K562 (cell line): ENCODE measurements at regions not wholly inside any gene's neighbourhood (a gene's known extent, or its start where the extent isn't known, plus 50 kb on each side); places are given as distances from the start of the nearest gene placed in this dataset.

ENCODE experiments used
- ATAC-seq: fragments of 200-7000 bp; cut with Tn5 transposase; 3 replicates; pipeline ENCODE4 v1.9.1; 2020; ENCODE audit warnings: moderate library complexity
- BruUV-seq: library from RNA; stranded (reverse); fragments of 400-500 nt; replicated peaks from 2 replicates; lab custom pipeline; 2021; lab: Mats Ljungman, UMichigan
- CTCF ChIA-PET: fragments of 300-600 bp; formaldehyde crosslinking; extraction: SDS; loops from one replicate; lab custom pipeline; 2021; ENCODE audit warnings: low intra/inter-chr PET ratio; lab: Yijun Ruan, JAX
- POLR2A ChIA-PET: fragments of 300-600, 350-650 bp; sonication (Branson Sonifier 250); formaldehyde crosslinking; extraction: SDS; loops from one replicate; lab custom pipeline; 2021; ENCODE audit warnings: antibody characterized with exemption, inconsistent platforms; lab: Yijun Ruan, JAX
- DNase-seq, 4 experiments: peaks; one replicate each; pipeline versions ENCODE4 v3.0.0 to v3.0.0-alpha.2; 2011 to 2018; ENCODE audit warnings: low spot score in 3 of 4, mixed read lengths in 3 of 4; ENCODE audit errors: extremely low read depth in 1 of 4
- FAIRE-seq: peaks from 2 replicates; lab custom pipeline; 2011; peaks lifted over from hg19 to GRCh38; lab: Jason Lieb, UNC
- H2AFZ ChIP-seq: 2 replicates; pipeline ENCODE4 v1.6.0; 2011; ENCODE audit warnings: low read depth, low read length, control low read depth, inconsistent platforms
- H3K27ac ChIP-seq: fragments of 200-600 bp; 3 replicates; pipeline ENCODE4 v1.8.0; 2011; ENCODE audit warnings: low read depth, mild to moderate bottlenecking, control low read depth, inconsistent platforms, low read length, moderate library complexity, mixed read lengths; ENCODE audit errors: extremely low read depth
- H3K27me3 ChIP-seq, 2 experiments: fragments of 300-600 bp in 1 of 2; 2 replicates in 1 of 2; 3 replicates in 1 of 2; pipeline versions ENCODE4 v1.6.0 to v1.8.0; 2011; ENCODE audit warnings: inconsistent platforms in 2 of 2, low read length in 2 of 2, mild to moderate bottlenecking in 1 of 2, mixed read lengths in 1 of 2, moderate library complexity in 1 of 2; ENCODE audit not compliant: control insufficient read depth in 2 of 2, insufficient read depth in 2 of 2
- H3K36me3 ChIP-seq: fragments of 300-600 bp; 3 replicates; pipeline ENCODE4 v1.8.0; 2011; ENCODE audit warnings: mild to moderate bottlenecking, low read length, inconsistent platforms; ENCODE audit not compliant: control insufficient read depth, insufficient read depth
- H3K4me1 ChIP-seq, 2 experiments: fragments of 200-600 bp in 1 of 2; replicated peaks in 1 of 2; 2 replicates in 1 of 2; 3 replicates in 1 of 2; pipeline versions ENCODE4 v1.5.1 to v1.8.0; 2011; ENCODE audit warnings: inconsistent platforms in 2 of 2, low read length in 2 of 2, mild to moderate bottlenecking in 1 of 2, mixed read lengths in 1 of 2, moderate library complexity in 1 of 2; ENCODE audit not compliant: control insufficient read depth in 2 of 2, insufficient read depth in 2 of 2
- H3K4me2 ChIP-seq: 2 replicates; pipeline ENCODE4 v1.6.1; 2011; ENCODE audit warnings: low read length, control low read depth, inconsistent platforms, mixed read lengths; ENCODE audit not compliant: insufficient read depth
- H3K4me3 ChIP-seq: fragments of 200-600 bp; sonication (generic), shearing (Covaris generic); 2 replicates; pipeline ENCODE4 v1.5.1; 2016; ENCODE audit warnings: control low read depth, inconsistent platforms
- H3K79me2 ChIP-seq: fragments of 200-600 bp; 3 replicates; pipeline ENCODE4 v1.8.0; 2011; ENCODE audit warnings: low read length, inconsistent platforms; ENCODE audit not compliant: control insufficient read depth, insufficient read depth
- H3K9ac ChIP-seq, 2 experiments: 2 replicates each; pipeline versions ENCODE4 v1.6.0 to v1.6.1; 2011; ENCODE audit warnings: low read depth in 2 of 2, low read length in 2 of 2, control low read depth in 1 of 2, inconsistent platforms in 1 of 2, mild to moderate bottlenecking in 1 of 2, mixed read lengths in 1 of 2; ENCODE audit not compliant: insufficient read depth in 1 of 2
- H3K9me1 ChIP-seq: one replicate; pipeline ENCODE4 v1.6.0; 2011; ENCODE audit warnings: inconsistent platforms, mild to moderate bottlenecking, low read length, moderate library complexity; ENCODE audit not compliant: control insufficient read depth, insufficient read depth
- H3K9me3 ChIP-seq: replicated peaks from 2 replicates; pipeline ENCODE4 v1.5.1; 2011; ENCODE audit warnings: low read depth, low read length, inconsistent platforms; ENCODE audit not compliant: control insufficient read depth, insufficient read depth
- H4K20me1 ChIP-seq: replicated peaks from 2 replicates; pipeline ENCODE4 v1.6.1; 2011; ENCODE audit warnings: low read length, inconsistent platforms, mixed read lengths; ENCODE audit not compliant: control insufficient read depth, insufficient read depth
- ARID1B ChIP-seq: fragments of 450-650 bp; IDR thresholded peaks from 2 replicates; pipeline ENCODE4 v1.6.1; 2016; ENCODE audit warnings: antibody characterized with exemption, mild to moderate bottlenecking, inconsistent platforms
- ATF2 ChIP-seq: sonication (generic); formaldehyde crosslinking; IDR thresholded peaks from 2 replicates; pipeline ENCODE4 v1.8.1; 2022; ENCODE audit warnings: missing genetic modification reagents
- BCLAF1 ChIP-seq, 2 experiments: fragments of 450-650 bp in 1 of 2; IDR thresholded peaks; 2 replicates each; pipeline ENCODE4 v1.6.1; 2011 to 2017; ENCODE audit warnings: low read depth in 2 of 2, antibody characterized with exemption in 1 of 2, borderline replicate concordance in 1 of 2, low read length in 1 of 2, mild to moderate bottlenecking in 1 of 2, mixed read lengths in 1 of 2; ENCODE audit not compliant: control insufficient read depth in 1 of 2
- ELF1 ChIP-seq: fragments of 200-800 bp; sonication (Bioruptor generic); IDR thresholded peaks from 2 replicates; pipeline ENCODE4 v1.6.1; 2016; ENCODE audit warnings: missing genetic modification characterization, missing compliant biosample characterization
- HDAC2 ChIP-seq: fragments of 450-650 bp; IDR thresholded peaks from 2 replicates; pipeline ENCODE4 v1.6.1; 2016; ENCODE audit warnings: mild to moderate bottlenecking
- HINFP ChIP-seq: fragments of 450-650 bp; conservative IDR thresholded peaks from 2 replicates; pipeline ENCODE4 v1.6.1; 2016; ENCODE audit warnings: missing genetic modification characterization, low read depth, mild to moderate bottlenecking, control low read depth, missing compliant biosample characterization
- ILK ChIP-seq: fragments of 450-650 bp; IDR thresholded peaks from 2 replicates; pipeline ENCODE4 v1.6.1; 2016; ENCODE audit warnings: missing genetic modification characterization, low read depth, mild to moderate bottlenecking, missing compliant biosample characterization, moderate library complexity, borderline replicate concordance
- KDM2B ChIP-seq: fragments of 250-450 bp; sonication (Bioruptor Pico); IDR thresholded peaks from 2 replicates; pipeline ENCODE4 v1.8.0; 2021; ENCODE audit warnings: mild to moderate bottlenecking, moderate library complexity
- PHF20 ChIP-seq: fragments of 450-650 bp; IDR thresholded peaks from 2 replicates; pipeline ENCODE4 v1.6.1; 2018; ENCODE audit not compliant: partially characterized antibody
- PML ChIP-seq: IDR thresholded peaks from 2 replicates; pipeline ENCODE4 v1.6.1; 2012; ENCODE audit warnings: low read length, inconsistent platforms
- POU5F1 ChIP-seq: fragments of 150-350 bp; IDR thresholded peaks from 2 replicates; pipeline ENCODE4 v1.6.1; 2014; ENCODE audit warnings: borderline replicate concordance, low read length, low read depth, mild to moderate bottlenecking; ENCODE audit not compliant: partially characterized antibody
- SMARCA5 ChIP-seq: fragments of 450-650 bp; IDR thresholded peaks from 2 replicates; pipeline ENCODE4 v1.6.1; 2016
- SP2 ChIP-seq: IDR thresholded peaks from 2 replicates; pipeline ENCODE4 v1.6.1; 2011; ENCODE audit warnings: mild to moderate bottlenecking, low read depth, low read length, moderate library complexity; ENCODE audit not compliant: poor library complexity, severe bottlenecking; ENCODE audit errors: extremely low read depth
- ZNF431 ChIP-seq: sonication (generic); formaldehyde crosslinking; IDR thresholded peaks from 2 replicates; pipeline ENCODE4 v1.8.0; 2022; ENCODE audit warnings: mild to moderate bottlenecking, missing genetic modification reagents
- ZNF511 ChIP-seq: sonication (generic); formaldehyde crosslinking; IDR thresholded peaks from 2 replicates; pipeline ENCODE4 v1.8.0; 2022; ENCODE audit warnings: mild to moderate bottlenecking, missing genetic modification reagents
- WGBS: fragments of 100-300 bp; shearing (Covaris generic); methylation state at CpG from one replicate; pipeline ENCODE4 v1.1.6; 2016; ENCODE audit warnings: low coverage, mixed read lengths; ENCODE audit not compliant: insufficient coverage; ENCODE audit errors: missing lambda C conversion rate; 5-methylcytosine and 5-hydroxymethylcytosine counted together
- in situ Hi-C: fragments of 300-500 bp; cut with MboI; formaldehyde crosslinking; loops from 4 replicates; pipeline ENCODE4 v1.15.0; 2018; ENCODE audit warnings: inconsistent platforms, mixed read lengths
- intact Hi-C: fragments of 100-400 bp; cut with micrococcal nuclease; formaldehyde crosslinking; loops from 2 replicates; pipeline ENCODE4 v1.14.2; 2022

- Histone ChIP-seq H3K27ac (no peak overlapping the region), H2AFZ (no peak overlapping the region), H3K9me3 (no peaks in the 10 kb centered on the region), H4K20me1 (no peaks in the 10 kb centered on the region), H3K27me3 (no peaks in the 10 kb centered on the region; a peak in 1 of 5 replicates), H3K36me3 (no peaks in the 10 kb centered on the region), H3K4me1 (no peaks in the 10 kb centered on the region; a peak in 1 of 5 replicates), H3K79me2 (no peaks in the 10 kb centered on the region), H3K9ac (no peak overlapping the region), H3K4me3 (no peak overlapping the region), H3K9me1 (no peaks in the 10 kb centered on the region), H3K4me2 (no peak overlapping the region)
- intact Hi-C loops (no loop called here), in situ Hi-C loops (no loop called here)
- no peak for FAIRE-seq
- BruUV-seq: no TSS peak
- CTCF ChIA-PET: no interaction called here
- TF ChIP-seq KDM2B: no peak
- TF ChIP-seq ILK (tag): no peak
- TF ChIP-seq BCLAF1 (IDR thresholded peaks at IDR 0.05; ENCODE audit: borderline replicate concordance in 1 of 2, control insufficient read depth in 1 of 2, low read depth in 2 of 2, low read length in 1 of 2): no peak
- TF ChIP-seq ARID1B: no peak
- TF ChIP-seq SP2: no peak
- no peak for TF ChIP-seq HINFP (tag)
- no peak for TF ChIP-seq ZNF511 (CRISPR knock-in tag)
- no peak for TF ChIP-seq HDAC2
- TF ChIP-seq PML: no peak
- TF ChIP-seq ATF2 (CRISPR knock-in tag): no peak
- TF ChIP-seq SMARCA5: no peak
- TF ChIP-seq ZNF431 (CRISPR knock-in tag): no peak
- TF ChIP-seq PHF20: no peak
- no peak for TF ChIP-seq ELF1 (tag)
- TF ChIP-seq POU5F1: no peak
- no peak for ATAC-seq
- POLR2A ChIA-PET: interaction anchor here (0.7 kb wide), 1 partner anchor 24 kb away, joined by 3 read pairs; no protein-coding TSS in a partner anchor
- DNase-seq: no peak
- WGBS: 19% methylated on average over 7 of the region's 7 CpGs
Observed at GRCh38 chr1:29670752-29671151, 434.4 kb downstream of the PTPRU start.
